H1 (cell line): ENCODE measurements at regions not wholly inside any gene's neighbourhood (a gene's known extent, or its start where the extent isn't known, plus 50 kb on each side); places are given as distances from the start of the nearest gene placed in this dataset.

Experiments used
- CTCF ChIA-PET: fragments of 300-600 bp; sonication (Branson Sonifier 250); formaldehyde crosslinking; loops from one replicate; lab custom pipeline; 2021; ENCODE audit not compliant: partially characterized antibody; lab: Charles Lee
- POLR2A ChIA-PET: fragments of 300-600 bp; sonication (Branson Sonifier 250); formaldehyde crosslinking; loops from one replicate; lab custom pipeline; 2021; ENCODE audit warnings: inconsistent platforms; ENCODE audit not compliant: partially characterized antibody; lab: Charles Lee
- DNase-seq, 2 experiments: peaks; one replicate each; pipeline versions ENCODE4 v3.0.0 to v3.0.0-alpha.2; 2010 to 2022; ENCODE audit warnings: low spot score in 2 of 2, low read depth in 1 of 2, mixed read lengths in 1 of 2
- FAIRE-seq: peaks from 2 replicates; lab custom pipeline; 2011; peaks lifted over from hg19 to GRCh38; lab: Jason Lieb, UNC
- H2AFZ ChIP-seq: 2 replicates; pipeline ENCODE4 v1.8.1; 2012; ENCODE audit warnings: low read length, inconsistent platforms
- H2AK5ac ChIP-seq: 2 replicates; pipeline ENCODE4 v1.6.1; 2013; ENCODE audit warnings: low read depth, low read length
- H2BK120ac ChIP-seq: replicated peaks from 2 replicates; pipeline ENCODE3; 2013; ENCODE audit warnings: low read depth, low read length, inconsistent platforms
- H2BK12ac ChIP-seq: 2 replicates; pipeline ENCODE4 v1.6.1; 2013; ENCODE audit warnings: low read depth, low read length
- H2BK15ac ChIP-seq: 2 replicates; pipeline ENCODE4 v1.6.1; 2013; ENCODE audit warnings: low read length
- H2BK20ac ChIP-seq: 2 replicates; pipeline ENCODE4 v1.6.1; 2013; ENCODE audit warnings: low read length
- H2BK5ac ChIP-seq: 2 replicates; pipeline ENCODE4 v1.6.1; 2013; ENCODE audit warnings: low read depth, low read length
- H3K14ac ChIP-seq: 2 replicates; pipeline ENCODE4 v1.6.1; 2013; ENCODE audit warnings: inconsistent platforms; ENCODE audit not compliant: insufficient read length
- H3K18ac ChIP-seq: 2 replicates; pipeline ENCODE4 v1.6.1; 2013; ENCODE audit warnings: low read length; ENCODE audit errors: extremely low read depth
- H3K23ac ChIP-seq: 2 replicates; pipeline ENCODE4 v1.6.1; 2013; ENCODE audit warnings: inconsistent platforms; ENCODE audit not compliant: insufficient read length
- H3K23me2 ChIP-seq: 2 replicates; pipeline ENCODE4 v1.6.1; 2013; ENCODE audit warnings: low read depth, low read length
- H3K27ac ChIP-seq: 2 replicates; pipeline ENCODE4 v1.6.1; 2011; ENCODE audit warnings: low read depth, low read length, inconsistent platforms
- H3K27me3 ChIP-seq, 4 experiments: replicated peaks in 1 of 4; 1 replicate in 1 of 4; 2 replicates in 3 of 4; pipeline versions ENCODE4 v1.6.1 to v1.8.1; 2011 to 2013; ENCODE audit warnings: low read length in 3 of 4, mild to moderate bottlenecking in 3 of 4, inconsistent platforms in 2 of 4, mixed read lengths in 2 of 4, moderate library complexity in 1 of 4; ENCODE audit not compliant: control insufficient read depth in 3 of 4, insufficient read depth in 3 of 4; ENCODE audit errors: extremely low read depth in 1 of 4
- H3K36me3 ChIP-seq, 4 experiments: 2 replicates each; pipeline versions ENCODE4 v1.6.1 to v1.8.1; 2011 to 2013; ENCODE audit warnings: mild to moderate bottlenecking in 4 of 4, low read length in 3 of 4, moderate library complexity in 2 of 4, control low read depth in 1 of 4, inconsistent platforms in 1 of 4; ENCODE audit not compliant: insufficient read depth in 4 of 4, control insufficient read depth in 2 of 4
- H3K4ac ChIP-seq: replicated peaks from 2 replicates; pipeline ENCODE3; 2013; ENCODE audit warnings: low read length, low read depth, mixed read lengths, inconsistent platforms; ENCODE audit not compliant: insufficient read length
- H3K4me1 ChIP-seq, 4 experiments: replicated peaks in 1 of 4; 1 replicate in 1 of 4; 2 replicates in 3 of 4; pipeline versions ENCODE4 v1.6.1 to v1.8.1; 2011 to 2013; ENCODE audit warnings: low read length in 3 of 4, inconsistent platforms in 2 of 4, mixed read lengths in 1 of 4; ENCODE audit not compliant: insufficient read depth in 4 of 4, control insufficient read depth in 3 of 4
- H3K4me2 ChIP-seq, 2 experiments: 2 replicates each; pipeline versions ENCODE4 v1.6.1 to v1.8.1; 2011 to 2013; ENCODE audit warnings: low read depth in 2 of 2, low read length in 2 of 2, control low read depth in 1 of 2, inconsistent platforms in 1 of 2, mild to moderate bottlenecking in 1 of 2; ENCODE audit not compliant: insufficient read depth in 1 of 2
- H3K4me3 ChIP-seq, 4 experiments: fragments of 200-600, 300-600 bp in 1 of 4; sonication (generic), shearing (Covaris generic), sonication (Bioruptor Twin) in 1 of 4; 2 replicates each; pipeline versions ENCODE4 v1.5.1 to v1.8.1; 2011 to 2016; ENCODE audit warnings: low read length in 4 of 4, low read depth in 3 of 4, control low read depth in 2 of 4, inconsistent platforms in 2 of 4, mild to moderate bottlenecking in 2 of 4, mixed read lengths in 1 of 4, moderate library complexity in 1 of 4; ENCODE audit not compliant: insufficient read depth in 2 of 4; ENCODE audit errors: extremely low read depth in 1 of 4
- H3K56ac ChIP-seq: replicated peaks from 2 replicates; pipeline ENCODE3; 2013; ENCODE audit warnings: low read depth, mild to moderate bottlenecking, mixed read lengths, low read length, inconsistent platforms; ENCODE audit not compliant: insufficient read length
- H3K79me1 ChIP-seq: 2 replicates; pipeline ENCODE4 v1.6.1; 2013; ENCODE audit warnings: low read depth, low read length, control low read depth
- H3K79me2 ChIP-seq, 2 experiments: 2 replicates each; pipeline versions ENCODE4 v1.6.1 to v1.8.1; 2012 to 2013; ENCODE audit warnings: low read length in 2 of 2, mild to moderate bottlenecking in 2 of 2, inconsistent platforms in 1 of 2; ENCODE audit not compliant: insufficient read depth in 2 of 2, control insufficient read depth in 1 of 2
- H3K9ac ChIP-seq, 4 experiments: replicated peaks in 1 of 4; 1 replicate in 1 of 4; 2 replicates in 3 of 4; pipeline versions ENCODE4 v1.6.1 to v1.8.1; 2011 to 2013; ENCODE audit warnings: low read depth in 3 of 4, low read length in 3 of 4, control low read depth in 2 of 4, mild to moderate bottlenecking in 2 of 4, moderate library complexity in 2 of 4, inconsistent platforms in 1 of 4; ENCODE audit errors: extremely low read depth in 1 of 4
- H3K9me3 ChIP-seq, 2 experiments: 2 replicates each; pipeline versions ENCODE4 v1.6.1 to v1.8.1; 2012 to 2013; ENCODE audit warnings: mild to moderate bottlenecking in 2 of 2, moderate library complexity in 2 of 2, control low read depth in 1 of 2, inconsistent platforms in 1 of 2, low read depth in 1 of 2, low read length in 1 of 2, mixed read lengths in 1 of 2; ENCODE audit not compliant: insufficient read depth in 2 of 2
- H4K20me1 ChIP-seq, 2 experiments: replicated peaks in 1 of 2; 2 replicates each; pipeline versions ENCODE3 to v1.8.1; 2011 to 2013; ENCODE audit warnings: inconsistent platforms in 2 of 2, low read length in 2 of 2, mild to moderate bottlenecking in 1 of 2; ENCODE audit not compliant: insufficient read depth in 2 of 2, control insufficient read depth in 1 of 2
- H4K5ac ChIP-seq: 2 replicates; pipeline ENCODE4 v1.6.1; 2013; ENCODE audit warnings: low read length, low read depth, mixed read lengths, inconsistent platforms; ENCODE audit not compliant: insufficient read length
- H4K8ac ChIP-seq: 2 replicates; pipeline ENCODE4 v1.8.0; 2013; ENCODE audit warnings: mild to moderate bottlenecking, moderate library complexity, low read length, inconsistent platforms; ENCODE audit not compliant: insufficient read depth; ENCODE audit errors: extremely low read depth
- H4K91ac ChIP-seq: replicated peaks from 2 replicates; pipeline ENCODE3; 2013; ENCODE audit warnings: low read length, mixed read lengths, inconsistent platforms; ENCODE audit not compliant: insufficient read length
- CHD2 ChIP-seq: IDR thresholded peaks from 2 replicates; pipeline ENCODE4 v1.6.1; 2012; ENCODE audit warnings: low read length, improper control_type of control experiment
- CTCF ChIP-seq, 3 experiments: IDR thresholded peaks; 1 replicate in 2 of 3; 2 replicates in 1 of 3; pipeline versions ENCODE4 v1.5.1 to v1.6.1; 2011; ENCODE audit warnings: low read length in 3 of 3, mild to moderate bottlenecking in 3 of 3, inconsistent platforms in 2 of 3, low read depth in 1 of 3, moderate library complexity in 1 of 3; ENCODE audit not compliant: insufficient read depth in 1 of 3; ENCODE audit errors: control extremely low read depth in 1 of 3
- EP300 ChIP-seq, 2 experiments: IDR thresholded peaks; 1 replicate in 1 of 2; 2 replicates in 1 of 2; pipeline ENCODE4 v1.6.1; 2011 to 2012; ENCODE audit warnings: low read depth in 2 of 2, low read length in 2 of 2, mild to moderate bottlenecking in 2 of 2, borderline replicate concordance in 1 of 2, inconsistent platforms in 1 of 2, moderate library complexity in 1 of 2
- JUN ChIP-seq: IDR thresholded peaks from 2 replicates; pipeline ENCODE4 v1.6.1; 2011; ENCODE audit warnings: low read depth, mild to moderate bottlenecking, improper control_type of control experiment, low read length
- KDM4A ChIP-seq: IDR thresholded peaks from one replicate; pipeline ENCODE4 v1.7.1; 2012; ENCODE audit warnings: low read depth, mild to moderate bottlenecking, moderate library complexity, low read length, inconsistent platforms; ENCODE audit not compliant: severe bottlenecking
- NANOG ChIP-seq: IDR thresholded peaks from 2 replicates; pipeline ENCODE4 v1.6.1; 2011; ENCODE audit warnings: low read length, low read depth, mild to moderate bottlenecking, inconsistent platforms; ENCODE audit not compliant: insufficient read depth, poor library complexity, severe bottlenecking
- PHF8 ChIP-seq: fragments of 200-600 bp; sonication (generic); conservative IDR thresholded peaks from 2 replicates; pipeline ENCODE4 v1.7.1; 2012; ENCODE audit warnings: low read depth, mild to moderate bottlenecking, inconsistent platforms, low read length, moderate library complexity
- RAD21 ChIP-seq, 2 experiments: IDR thresholded peaks in 1 of 2; conservative IDR thresholded peaks in 1 of 2; 2 replicates each; pipeline ENCODE4 v1.6.1; 2011; ENCODE audit warnings: low read depth in 2 of 2, low read length in 2 of 2, improper control_type of control experiment in 1 of 2, inconsistent platforms in 1 of 2, mild to moderate bottlenecking in 1 of 2, moderate library complexity in 1 of 2
- RXRA ChIP-seq: IDR thresholded peaks from 2 replicates; pipeline ENCODE4 v1.6.1; 2011; ENCODE audit warnings: low read depth, mild to moderate bottlenecking, low read length, moderate library complexity; ENCODE audit not compliant: insufficient read depth
- WGBS, 2 experiments: shearing (Covaris generic) in 1 of 2; methylation state at CpG; one replicate each; pipeline versions ENCODE4 v1.1.6 to v1.1.7; 2013 to 2015; ENCODE audit warnings: low lambda C conversion rate in 2 of 2, mixed read lengths in 2 of 2, inconsistent platforms in 1 of 2, low coverage in 1 of 2, missing lambda C conversion rate in 1 of 2; ENCODE audit not compliant: insufficient replicate concordance in 2 of 2, insufficient coverage in 1 of 2, insufficient read length in 1 of 2; ENCODE audit errors: extremely low coverage in 1 of 2, missing lambda C conversion rate in 1 of 2; 5-methylcytosine and 5-hydroxymethylcytosine counted together
- TF ChIP-seq, protein P1 (sequence below): IDR thresholded peaks from 2 replicates; pipeline ENCODE4 v1.6.1; 2011; ENCODE audit warnings: low read length, improper control_type of control experiment

GRCh38 chr17:51387986-51388385 is 127.6 kb downstream of the UTP18 start:
- Histone ChIP-seq H3K79me2 (no peaks in the 10 kb centered on the region), H2BK12ac (no peak overlapping the region), H3K4me1 (no peaks in the 10 kb centered on the region; a peak in 1 of 7 replicates), H3K23me2 (no peaks in the 10 kb centered on the region; the same call in 1 of the 2 replicates), H2AK5ac (no peak overlapping the region), H4K91ac (no peak overlapping the region), H2BK120ac (no peak overlapping the region), H3K4ac (no peak overlapping the region), H3K27me3 (no peaks in the 10 kb centered on the region), H2BK5ac (no peak overlapping the region), H2BK20ac (no peak overlapping the region), H3K18ac (no peak overlapping the region), H3K4me2 (no peak overlapping the region), H3K9me3 (no peaks in the 10 kb centered on the region), H4K8ac (no peak overlapping the region), H3K23ac (no peak overlapping the region), H3K27ac (no peak overlapping the region), H3K79me1 (no peaks in the 10 kb centered on the region), H3K4me3 (no peak overlapping the region), H4K5ac (no peak overlapping the region), H2AFZ (no peak overlapping the region), H4K20me1 (no peaks in the 10 kb centered on the region), H3K36me3 (no peaks in the 10 kb centered on the region), H3K56ac (no peak overlapping the region), H2BK15ac (no peak overlapping the region), H3K14ac (no peak overlapping the region), H3K9ac (no peak overlapping the region)
- WGBS, 2 experiments = 97% methylated on average over 2 of the region's 2 CpGs; no CpG with 5 or more reads in 1 of the 2 experiments
- FAIRE-seq (no peak), DNase-seq (no peak)
- ChIA-PET POLR2A (no interaction called here), CTCF (interaction anchor here (1.5 kb wide), 1 partner anchor 147 kb away, joined by 3 read pairs; no protein-coding TSS in a partner anchor)
- TF ChIP-seq CTCF (IDR thresholded peaks at IDR 0.05; ENCODE audit: control extremely low read depth in 1 of 3, insufficient read depth in 1 of 3, low read depth in 1 of 3, low read length in 3 of 3) (no peak), NANOG (no peak), RXRA (no peak), RAD21 (IDR thresholded peaks at IDR 0.05 in 1 of 2, conservative IDR thresholded peaks at IDR 0.05 in 1 of 2; ENCODE audit: low read depth in 2 of 2, low read length in 2 of 2) (no peak), KDM4A (no peak), EP300 (IDR thresholded peaks at IDR 0.05; ENCODE audit: borderline replicate concordance in 1 of 2, low read depth in 2 of 2, low read length in 2 of 2) (no peak), JUN (no peak), CHD2 (no peak), PHF8 (no peak)
- TF ChIP-seq, protein P1, sequence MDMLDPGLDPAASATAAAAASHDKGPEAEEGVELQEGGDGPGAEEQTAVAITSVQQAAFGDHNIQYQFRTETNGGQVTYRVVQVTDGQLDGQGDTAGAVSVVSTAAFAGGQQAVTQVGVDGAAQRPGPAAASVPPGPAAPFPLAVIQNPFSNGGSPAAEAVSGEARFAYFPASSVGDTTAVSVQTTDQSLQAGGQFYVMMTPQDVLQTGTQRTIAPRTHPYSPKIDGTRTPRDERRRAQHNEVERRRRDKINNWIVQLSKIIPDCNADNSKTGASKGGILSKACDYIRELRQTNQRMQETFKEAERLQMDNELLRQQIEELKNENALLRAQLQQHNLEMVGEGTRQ = no peak
